Gastroesophageal sphincter (tissue), 3 donors: ENCODE measurements at regions not wholly inside any gene's neighbourhood (a gene's known extent, or its start where the extent isn't known, plus 50 kb on each side); places are given as distances from the start of the nearest gene placed in this dataset.

Experiments
- CTCF ChIP-seq, 4 experiments: fragments of 200-600 bp in 2 of 4; fragments of 450-650 bp in 2 of 4; sonication (generic) in 1 of 4; IDR thresholded peaks; one replicate each; pipeline ENCODE4 v1.5.1; 2017 to 2019; ENCODE audit warnings: antibody characterized with exemption in 4 of 4, mild to moderate bottlenecking in 2 of 4, moderate library complexity in 2 of 4
- EP300 ChIP-seq: sonication (generic); formaldehyde crosslinking; IDR thresholded peaks from one replicate; pipeline ENCODE4 v1.6.1; 2017; ENCODE audit warnings: antibody characterized with exemption, mild to moderate bottlenecking

- no peak for TF ChIP-seq CTCF (IDR thresholded peaks at IDR 0.05)
- TF ChIP-seq EP300, result no peak
Observed at GRCh38 chr12:131572626-131573025, 138.3 kb upstream of the SFSWAP start.
